ENCODE measurements at regions not wholly inside any gene's neighbourhood (a gene's known extent, or its start where the extent isn't known, plus 50 kb on each side); places are given as distances from the start of the nearest gene placed in this dataset.

- no peak for TF ChIP-seq EP300 (IDR thresholded peaks at IDR 0.05)
- TF ChIP-seq CTCF (IDR thresholded peaks at IDR 0.05) = no peak
Measured at GRCh38 chr3:77799278-77799677, 759.4 kb downstream of the ROBO2 start.
